Activated T-helper 1 cell treated with anti-CD3 and anti-CD28 coated beads, Interleukin-12 subunit alpha, Interleukin-12 subunit beta, Interleukin-2, Interleukin-4 antibody, amounts not matched to agents 30 ng/mL and 10 ng/mL and 1 ng/mL, durations not matched to agents 14 hours and 24 hours and 36 hours (primary cell): ENCODE measurements at regions not wholly inside any gene's neighbourhood (a gene's known extent, or its start where the extent isn't known, plus 50 kb on each side); places are given as distances from the start of the nearest gene placed in this dataset.

ENCODE experiments used
- DNase-seq: peaks from one replicate; pipeline ENCODE4 v3.0.0; 2021; ENCODE audit warnings: low spot score
- H3K27ac Mint-ChIP-seq: one replicate; pipeline ENCODE4 v1.8.0; 2021; ENCODE audit warnings: mild to moderate bottlenecking, mixed read lengths
- H3K27me3 Mint-ChIP-seq: one replicate; pipeline ENCODE4 v1.8.0; 2022; ENCODE audit warnings: mild to moderate bottlenecking, moderate library complexity, mixed read lengths; ENCODE audit not compliant: insufficient read depth
- H3K36me3 Mint-ChIP-seq: one replicate; pipeline ENCODE4 v1.8.0; 2021; ENCODE audit warnings: low read depth, mixed read lengths
- H3K4me1 Mint-ChIP-seq: one replicate; pipeline ENCODE4 v1.8.0; 2021; ENCODE audit warnings: low read depth, mixed read lengths
- H3K4me3 Mint-ChIP-seq: one replicate; pipeline ENCODE4 v1.8.0; 2021; ENCODE audit warnings: mild to moderate bottlenecking, moderate library complexity, mixed read lengths
- H3K9me3 Mint-ChIP-seq: one replicate; pipeline ENCODE4 v1.8.0; 2021; ENCODE audit warnings: mixed read lengths
- intact Hi-C: fragments of 100-400 bp; cut with micrococcal nuclease; formaldehyde crosslinking; loops from one replicate; pipeline ENCODE4 v1.15.1; 2024

GRCh38 chr18:77650799-77651385 lies 401.2 kb downstream of the GALR1 start:
- peak; percentile 41 for DNase-seq
- H3K27ac Mint-ChIP-seq, result no peak overlapping the region
- no peaks in the 10 kb centered on the region for H3K9me3 Mint-ChIP-seq
- H3K4me3 Mint-ChIP-seq, result no peak overlapping the region
- H3K36me3 Mint-ChIP-seq, result no peaks in the 10 kb centered on the region
- intact Hi-C loops, result loop anchor here (1.0 to 5.0 kb wide), 5 partner anchors 651 to 848 kb away; no protein-coding TSS in a partner anchor
- H3K27me3 Mint-ChIP-seq, result peaks cover 9% of the 10 kb centered on the region
- H3K4me1 Mint-ChIP-seq, result peaks cover 4% of the 10 kb centered on the region

DNA sequence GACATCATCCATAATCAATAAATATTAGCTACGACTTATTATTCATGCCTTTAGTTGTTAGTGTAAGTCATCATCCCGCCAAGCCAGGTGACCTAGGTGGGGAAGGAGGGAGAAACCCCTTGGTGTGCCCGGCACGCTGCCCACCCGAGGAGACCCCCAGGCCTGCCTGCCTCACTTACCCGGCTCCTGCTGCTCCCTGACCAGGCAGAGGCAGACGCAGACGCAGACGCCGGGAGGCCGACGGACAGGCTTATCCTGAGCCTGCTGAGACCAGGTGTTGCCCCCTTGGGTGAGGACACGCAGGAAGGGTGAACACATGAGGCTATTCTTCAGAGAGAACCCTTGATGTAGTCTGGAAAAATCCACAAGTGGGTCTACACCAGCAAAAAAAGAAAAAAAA lies 401.8 kb downstream of the GALR1 start:
- Mint-ChIP-seq H3K4me3 (no peak overlapping the region), H3K4me1 (peaks cover 4% of the 10 kb centered on the region), H3K27me3 (peaks cover 9% of the 10 kb centered on the region), H3K9me3 (no peaks in the 10 kb centered on the region), H3K27ac (no peak overlapping the region), H3K36me3 (no peaks in the 10 kb centered on the region)
- intact Hi-C loops, result loop anchor here (1.0 to 5.0 kb wide), 4 partner anchors 669 to 849 kb away; no protein-coding TSS in a partner anchor
- no peak for DNase-seq

DNA sequence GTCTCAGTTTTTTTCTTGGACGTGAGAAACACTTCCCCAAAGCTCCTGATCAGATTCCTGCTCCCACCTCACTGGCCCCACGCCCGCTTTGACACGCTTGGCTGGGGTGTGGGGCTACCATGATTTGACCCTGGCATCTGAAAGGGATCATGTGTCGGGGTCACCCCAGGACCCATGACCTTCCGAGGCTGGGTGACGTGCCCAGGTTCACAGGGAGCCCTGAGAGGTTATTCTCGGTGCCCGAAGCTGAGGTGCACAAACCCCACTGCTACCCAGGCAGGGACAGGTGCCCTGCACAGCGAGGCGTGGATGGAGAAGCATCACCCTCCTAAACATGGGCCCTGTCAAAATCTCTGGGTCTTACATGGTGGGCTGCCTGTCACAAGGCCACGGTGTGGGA lies 404.1 kb downstream of the GALR1 start:
- H3K4me3 Mint-ChIP-seq, result no peak overlapping the region
- H3K27me3 Mint-ChIP-seq, result peaks cover 5% of the 10 kb centered on the region
- H3K9me3 Mint-ChIP-seq, result no peaks in the 10 kb centered on the region
- intact Hi-C loops, result loop anchor here (5.0 kb wide), 1 partner anchor 671 kb away; no protein-coding TSS in a partner anchor
- DNase-seq, result no peak
- H3K4me1 Mint-ChIP-seq, result peaks cover 4% of the 10 kb centered on the region
- no peak overlapping the region for H3K27ac Mint-ChIP-seq
- no peaks in the 10 kb centered on the region for H3K36me3 Mint-ChIP-seq

DNA sequence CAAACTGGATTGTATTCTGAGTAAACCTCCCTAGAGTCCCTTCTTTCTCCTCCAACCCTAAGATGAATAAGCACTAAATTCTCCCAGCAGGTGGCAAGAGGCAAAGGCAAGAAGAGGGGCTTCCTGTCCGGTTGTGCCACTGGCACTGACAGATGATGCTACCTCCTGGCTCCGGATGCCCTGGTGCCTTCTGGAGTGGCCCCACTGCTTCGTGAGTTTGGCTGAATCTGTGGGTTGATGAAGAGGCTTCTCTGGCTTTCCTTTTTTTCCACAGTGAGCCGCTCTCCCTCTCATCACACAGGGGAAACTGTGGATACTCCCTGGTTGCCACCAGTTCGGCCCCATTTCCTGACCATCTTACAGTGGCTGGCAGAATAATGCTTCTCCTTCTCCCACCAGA lies 404.7 kb downstream of the GALR1 start:
- Mint-ChIP-seq H3K36me3 (no peaks in the 10 kb centered on the region), H3K4me3 (no peak overlapping the region), H3K9me3 (no peaks in the 10 kb centered on the region), H3K4me1 (peaks cover 4% of the 10 kb centered on the region), H3K27me3 (peaks cover 2% of the 10 kb centered on the region), H3K27ac (no peak overlapping the region)
- intact Hi-C loops, result loop anchor here (5.0 kb wide), 1 partner anchor 672 kb away; no protein-coding TSS in a partner anchor
- DNase-seq, result no peak

DNA sequence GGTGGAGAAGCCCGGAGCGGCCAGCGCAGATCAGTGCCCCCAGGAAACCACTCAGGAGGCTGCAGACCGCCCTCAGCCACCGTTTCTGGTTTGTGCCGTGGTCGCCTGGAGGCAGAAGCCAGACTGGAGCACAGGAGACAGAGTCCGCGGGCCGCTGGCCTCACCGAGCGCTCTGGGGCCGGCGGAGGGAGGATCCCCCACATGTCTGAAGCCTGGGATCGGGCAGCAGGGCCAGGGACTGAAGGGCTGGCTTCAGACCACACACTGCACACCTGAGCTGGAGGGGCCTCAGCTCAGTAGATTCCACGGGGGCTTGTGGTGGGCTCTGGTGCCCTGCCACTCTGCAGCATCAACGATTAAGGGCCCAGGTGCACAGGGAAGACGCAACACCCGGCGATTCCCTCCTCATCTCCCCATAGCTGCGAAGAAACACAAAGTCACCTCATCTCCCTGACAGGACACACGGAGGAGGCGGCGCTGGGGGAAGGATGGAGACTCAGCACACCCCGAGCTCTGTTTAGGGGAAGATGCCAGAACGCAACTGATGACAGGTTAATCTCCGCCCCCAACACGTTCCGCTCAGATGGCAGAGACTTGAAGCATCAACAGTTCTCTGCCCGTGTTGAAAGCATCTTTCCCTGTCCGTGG lies 408.1 kb downstream of the GALR1 start:
- Mint-ChIP-seq H3K9me3 (no peaks in the 10 kb centered on the region), H3K27me3 (peaks cover 5% of the 10 kb centered on the region), H3K27ac (no peak overlapping the region), H3K4me3 (no peak overlapping the region), H3K36me3 (no peaks in the 10 kb centered on the region), H3K4me1 (no peaks in the 10 kb centered on the region)
- intact Hi-C loops, result no loop called here
- no peak for DNase-seq

DNA sequence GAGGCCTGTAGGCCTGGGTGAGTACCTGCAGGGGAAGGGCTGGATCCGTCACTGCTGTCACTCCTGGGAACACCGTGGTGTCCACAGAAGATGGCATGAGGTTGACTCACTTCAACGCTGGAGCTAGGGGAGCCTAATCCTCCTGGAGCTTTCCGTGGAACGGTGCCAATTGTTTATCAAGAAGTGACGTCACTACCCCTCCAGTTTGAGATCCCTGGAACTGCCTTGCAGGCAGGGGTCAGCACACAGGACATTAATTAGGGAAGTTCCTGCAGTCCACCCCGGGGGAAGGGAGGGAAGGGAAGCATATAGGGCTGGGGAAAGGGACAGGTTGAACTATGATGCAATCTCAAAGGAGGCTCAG lies 408.6 kb downstream of the GALR1 start:
- no peak overlapping the region for H3K4me3 Mint-ChIP-seq

DNA sequence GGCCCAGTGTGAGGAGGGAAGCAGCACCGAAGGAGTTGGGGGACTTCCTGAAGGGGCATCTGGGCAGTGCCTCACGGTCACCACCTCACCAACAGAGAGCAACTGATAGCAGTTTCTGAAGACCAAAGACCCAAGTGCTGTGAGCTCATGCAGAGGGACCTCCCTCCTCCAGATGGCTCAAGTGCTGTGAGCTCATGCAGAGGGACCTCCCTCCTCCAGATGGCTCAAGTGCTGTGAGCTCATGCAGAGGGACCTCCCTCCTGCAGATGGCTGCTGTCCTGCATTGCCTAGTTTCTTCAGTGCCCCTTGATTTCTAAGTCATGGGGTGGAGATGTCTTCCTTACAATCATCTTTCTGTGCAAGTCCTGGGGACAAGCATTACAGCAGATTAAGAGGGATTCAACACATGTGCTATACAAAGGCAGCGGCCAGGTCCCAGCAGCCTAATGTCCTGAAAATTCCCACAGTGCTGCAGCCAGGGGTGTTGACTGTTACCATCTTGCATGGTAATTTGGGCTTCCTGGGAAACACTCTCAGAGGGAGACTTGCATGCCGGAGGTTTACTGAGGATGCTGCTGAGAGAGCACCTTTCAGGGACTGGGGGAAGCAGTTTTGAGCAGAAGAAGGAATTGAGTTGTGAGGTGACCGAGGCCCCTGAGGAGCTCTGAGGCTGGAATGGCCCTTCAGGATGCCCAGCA lies 409.3 kb downstream of the GALR1 start:
- Mint-ChIP-seq H3K27me3 (peaks cover 7% of the 10 kb centered on the region), H3K27ac (no peak overlapping the region), H3K4me3 (no peak overlapping the region), H3K9me3 (no peaks in the 10 kb centered on the region), H3K4me1 (no peaks in the 10 kb centered on the region), H3K36me3 (no peaks in the 10 kb centered on the region)
- DNase-seq, result no peak
- intact Hi-C loops, result no loop called here

More for the DNA sequence above, 408.6 kb downstream of the GALR1 start:
- H3K27me3 Mint-ChIP-seq, result peaks cover 7% of the 10 kb centered on the region
- intact Hi-C loops, result no loop called here
- no peaks in the 10 kb centered on the region for H3K9me3 Mint-ChIP-seq
- no peak overlapping the region for H3K27ac Mint-ChIP-seq
- DNase-seq, result no peak
- no peaks in the 10 kb centered on the region for H3K4me1 Mint-ChIP-seq
- no peaks in the 10 kb centered on the region for H3K36me3 Mint-ChIP-seq

- H3K27ac Mint-ChIP-seq, result no peak overlapping the region
- intact Hi-C loops, result no loop called here
- H3K9me3 Mint-ChIP-seq, result peaks cover 4% of the 10 kb centered on the region
- H3K4me1 Mint-ChIP-seq, result no peaks in the 10 kb centered on the region
- DNase-seq, result no peak
- H3K27me3 Mint-ChIP-seq, result peaks cover 5% of the 10 kb centered on the region
- H3K36me3 Mint-ChIP-seq, result no peaks in the 10 kb centered on the region
- H3K4me3 Mint-ChIP-seq, result no peak overlapping the region
Measured at GRCh38 chr18:77666613-77667012, 417.0 kb downstream of the GALR1 start.

DNA sequence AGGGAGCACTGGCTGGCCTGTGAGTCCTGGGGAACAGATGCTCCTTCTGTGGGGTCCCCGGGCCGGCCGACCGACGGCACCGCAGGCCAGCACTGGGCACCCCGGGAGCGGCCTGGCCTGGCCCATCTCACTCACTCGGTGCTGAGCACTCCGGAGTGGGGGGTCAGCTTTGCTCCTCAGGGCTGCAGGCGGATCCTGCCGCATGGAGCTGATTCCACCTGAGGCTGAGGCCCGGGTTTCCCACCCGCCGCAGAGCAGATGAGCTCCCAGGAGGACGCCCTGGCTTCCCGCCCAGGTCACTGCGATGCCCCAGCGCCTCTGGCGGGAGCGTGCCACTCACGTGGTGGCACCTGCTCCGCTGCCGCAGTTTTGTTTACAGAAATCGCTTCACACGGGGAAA lies 418.6 kb downstream of the GALR1 start:
- no peak for DNase-seq
- Mint-ChIP-seq H3K36me3 (no peaks in the 10 kb centered on the region), H3K4me1 (no peaks in the 10 kb centered on the region), H3K27me3 (no peaks in the 10 kb centered on the region), H3K9me3 (peaks cover 4% of the 10 kb centered on the region), H3K27ac (no peak overlapping the region), H3K4me3 (no peak overlapping the region)
- intact Hi-C loops, result no loop called here

GRCh38 chr18:77669331-77669730 lies 419.7 kb downstream of the GALR1 start:
- DNase-seq, result no peak
- Mint-ChIP-seq H3K9me3 (peaks cover 4% of the 10 kb centered on the region), H3K4me1 (no peaks in the 10 kb centered on the region), H3K4me3 (no peak overlapping the region), H3K27me3 (no peaks in the 10 kb centered on the region), H3K36me3 (no peaks in the 10 kb centered on the region), H3K27ac (no peak overlapping the region)
- intact Hi-C loops, result no loop called here

DNA sequence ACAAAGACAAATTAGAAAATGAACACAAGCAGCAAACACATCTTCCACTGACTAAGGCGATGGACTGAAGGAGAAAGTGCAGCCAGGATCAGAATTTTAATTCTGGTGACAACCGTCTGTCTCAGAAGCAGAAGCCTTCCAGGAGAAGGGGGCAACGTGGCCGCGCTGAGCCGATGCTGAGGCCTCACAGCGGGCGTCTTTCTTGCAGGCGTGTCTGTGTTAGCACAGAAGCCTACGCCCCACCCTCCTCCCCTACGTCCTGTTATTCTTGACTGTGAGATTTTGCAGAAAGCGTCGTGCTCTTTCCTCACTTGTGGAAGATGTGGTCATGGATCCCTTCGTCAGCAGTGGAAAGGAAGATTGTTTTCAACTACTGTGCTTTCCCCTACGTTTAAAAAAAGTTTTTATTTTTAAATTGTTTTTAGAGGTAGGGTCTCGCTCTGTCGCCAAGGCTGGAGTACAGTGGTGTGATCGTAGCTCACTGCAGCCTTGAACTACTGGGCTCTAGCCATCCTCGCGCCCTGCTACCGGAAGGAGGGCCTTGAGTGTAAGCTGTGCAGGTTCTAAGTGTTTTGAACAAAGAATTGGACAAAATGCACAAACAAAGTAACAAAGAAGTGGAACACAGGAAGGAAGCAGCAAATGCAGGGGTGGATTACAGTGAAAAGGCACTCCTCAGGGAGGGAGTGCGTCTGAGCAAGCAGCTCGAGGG lies 422.0 kb downstream of the GALR1 start:
- H3K4me3 Mint-ChIP-seq, result no peak overlapping the region
- H3K36me3 Mint-ChIP-seq, result no peaks in the 10 kb centered on the region

GRCh38 chr18:77676910-77677309 lies 427.3 kb downstream of the GALR1 start:
- H3K4me3 Mint-ChIP-seq, result no peak overlapping the region
- no peak overlapping the region for H3K27ac Mint-ChIP-seq
- no peaks in the 10 kb centered on the region for H3K36me3 Mint-ChIP-seq
- H3K9me3 Mint-ChIP-seq, result no peaks in the 10 kb centered on the region
- peaks cover 2% of the 10 kb centered on the region for H3K27me3 Mint-ChIP-seq
- intact Hi-C loops, result no loop called here
- H3K4me1 Mint-ChIP-seq, result no peaks in the 10 kb centered on the region
- DNase-seq, result no peak

More for the DNA sequence above, 422.0 kb downstream of the GALR1 start:
- Mint-ChIP-seq H3K27ac (no peak overlapping the region), H3K4me1 (no peaks in the 10 kb centered on the region), H3K27me3 (no peaks in the 10 kb centered on the region), H3K9me3 (peaks cover 4% of the 10 kb centered on the region)
- intact Hi-C loops, result no loop called here
- no peak for DNase-seq

DNA sequence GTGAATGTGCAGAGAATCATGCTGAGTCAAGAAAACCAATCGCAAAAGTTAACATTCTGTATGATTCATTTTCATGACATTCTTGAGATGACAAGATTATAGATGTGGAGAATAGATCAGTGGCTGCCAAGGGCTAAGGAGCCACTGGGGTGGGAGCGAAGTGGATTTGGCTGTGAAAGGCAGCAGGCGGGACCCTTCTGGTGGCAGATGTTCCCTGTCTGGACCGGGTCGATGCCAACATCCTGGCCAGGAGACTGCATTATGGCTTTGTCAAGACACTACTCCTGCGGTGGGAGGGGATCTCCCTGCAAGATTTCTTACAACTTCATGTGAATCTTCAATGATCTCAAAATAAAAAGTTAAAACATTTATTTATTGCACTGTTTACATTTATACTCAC lies 427.9 kb downstream of the GALR1 start:
- intact Hi-C loops, result no loop called here
- no peak for DNase-seq
- no peak overlapping the region for H3K4me3 Mint-ChIP-seq
- no peaks in the 10 kb centered on the region for H3K36me3 Mint-ChIP-seq
- peaks cover 2% of the 10 kb centered on the region for H3K27me3 Mint-ChIP-seq
- no peaks in the 10 kb centered on the region for H3K9me3 Mint-ChIP-seq
- H3K27ac Mint-ChIP-seq, result no peak overlapping the region
- H3K4me1 Mint-ChIP-seq, result no peaks in the 10 kb centered on the region
